NB4 (cell line): ENCODE measurements at regions not wholly inside any gene's neighbourhood (a gene's known extent, or its start where the extent isn't known, plus 50 kb on each side); places are given as distances from the start of the nearest gene placed in this dataset.

Source experiments
- POLR2A ChIP-seq: IDR thresholded peaks from 2 replicates; pipeline ENCODE4 v1.6.1; 2011; ENCODE audit warnings: mild to moderate bottlenecking; ENCODE audit not compliant: insufficient read length; ENCODE audit errors: extremely low read depth
- TF ChIP-seq, protein P1 (sequence below): IDR thresholded peaks from one replicate; pipeline ENCODE4 v1.5.1; 2012; ENCODE audit warnings: low read depth, low read length

DNA sequence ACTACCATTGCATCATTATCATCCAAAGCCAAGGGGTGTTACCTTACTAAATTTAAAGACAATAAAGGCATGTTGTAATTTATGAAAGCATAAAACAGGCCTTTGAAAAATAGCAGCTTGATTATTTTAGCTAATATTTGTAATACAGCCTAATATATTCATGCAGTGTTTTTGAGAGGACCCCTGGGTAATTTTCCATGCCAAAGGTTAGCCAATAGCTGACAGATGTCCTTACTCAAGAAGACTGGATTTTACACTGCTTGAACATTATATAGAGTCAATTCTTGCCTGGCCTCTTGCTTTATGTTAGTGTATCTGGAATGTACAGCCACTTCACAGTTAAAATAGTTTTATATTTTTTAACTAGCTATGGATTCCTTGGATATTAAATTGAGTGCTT is 337.8 kb upstream of the PAPPA start:
- TF ChIP-seq, protein P1, sequence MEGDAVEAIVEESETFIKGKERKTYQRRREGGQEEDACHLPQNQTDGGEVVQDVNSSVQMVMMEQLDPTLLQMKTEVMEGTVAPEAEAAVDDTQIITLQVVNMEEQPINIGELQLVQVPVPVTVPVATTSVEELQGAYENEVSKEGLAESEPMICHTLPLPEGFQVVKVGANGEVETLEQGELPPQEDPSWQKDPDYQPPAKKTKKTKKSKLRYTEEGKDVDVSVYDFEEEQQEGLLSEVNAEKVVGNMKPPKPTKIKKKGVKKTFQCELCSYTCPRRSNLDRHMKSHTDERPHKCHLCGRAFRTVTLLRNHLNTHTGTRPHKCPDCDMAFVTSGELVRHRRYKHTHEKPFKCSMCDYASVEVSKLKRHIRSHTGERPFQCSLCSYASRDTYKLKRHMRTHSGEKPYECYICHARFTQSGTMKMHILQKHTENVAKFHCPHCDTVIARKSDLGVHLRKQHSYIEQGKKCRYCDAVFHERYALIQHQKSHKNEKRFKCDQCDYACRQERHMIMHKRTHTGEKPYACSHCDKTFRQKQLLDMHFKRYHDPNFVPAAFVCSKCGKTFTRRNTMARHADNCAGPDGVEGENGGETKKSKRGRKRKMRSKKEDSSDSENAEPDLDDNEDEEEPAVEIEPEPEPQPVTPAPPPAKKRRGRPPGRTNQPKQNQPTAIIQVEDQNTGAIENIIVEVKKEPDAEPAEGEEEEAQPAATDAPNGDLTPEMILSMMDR, result no peak
- no peak for TF ChIP-seq POLR2A
